PFSK-1 (cell line): ENCODE measurements at regions not wholly inside any gene's neighbourhood (a gene's known extent, or its start where the extent isn't known, plus 50 kb on each side); places are given as distances from the start of the nearest gene placed in this dataset.

ENCODE experiments used
- FOXP2 ChIP-seq: optimal IDR thresholded peaks from 2 replicates; pipeline ENCODE3; 2011; ENCODE audit warnings: borderline replicate concordance, control low read depth, inconsistent platforms; ENCODE audit not compliant: insufficient read depth; ENCODE audit errors: extremely low read length, extremely low read depth
- POLR2AphosphoS5 ChIP-seq: IDR thresholded peaks from 2 replicates; pipeline ENCODE4 v1.6.1; 2012; ENCODE audit warnings: low read depth, mild to moderate bottlenecking, control low read depth, low read length, moderate library complexity
- SIN3A ChIP-seq: IDR thresholded peaks from 2 replicates; pipeline ENCODE4 v1.6.1; 2012; ENCODE audit warnings: mild to moderate bottlenecking, low read length, moderate library complexity, borderline replicate concordance; ENCODE audit not compliant: insufficient read depth
- TAF1 ChIP-seq: IDR thresholded peaks from 2 replicates; pipeline ENCODE4 v1.6.1; 2012; ENCODE audit warnings: low read length, control low read depth, borderline replicate concordance; ENCODE audit not compliant: insufficient read depth
- TF ChIP-seq, protein P1 (sequence below), 2 experiments: IDR thresholded peaks; 2 replicates each; pipeline versions ENCODE4 v1.6.1 to v1.8.0; 2011 to 2012; ENCODE audit warnings: low read depth in 2 of 2, low read length in 2 of 2, control low read depth in 1 of 2, inconsistent platforms in 1 of 2, mild to moderate bottlenecking in 1 of 2, moderate library complexity in 1 of 2; ENCODE audit not compliant: insufficient read depth in 1 of 2

DNA sequence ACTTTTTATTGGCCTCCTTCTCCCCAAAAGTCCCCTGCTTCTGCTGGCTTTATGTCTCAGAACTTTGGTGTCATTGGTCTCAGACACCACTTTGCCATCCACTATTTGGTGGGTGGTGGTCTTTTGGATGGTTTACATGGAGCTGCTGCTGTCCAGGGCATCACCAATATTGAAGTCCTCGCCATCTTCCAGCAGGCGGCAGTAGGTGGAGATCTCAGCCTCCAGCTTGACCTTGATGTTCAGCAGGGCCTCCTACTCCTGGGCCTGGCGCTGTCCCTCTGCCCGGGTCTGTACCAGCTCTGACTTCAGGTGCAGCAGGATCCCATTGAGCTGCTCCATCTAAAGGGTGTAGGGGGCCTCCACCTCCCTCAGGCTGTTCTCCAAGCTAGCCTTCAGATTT, 148.4 kb upstream of the FOXA2 start:
- TF ChIP-seq, protein P1, sequence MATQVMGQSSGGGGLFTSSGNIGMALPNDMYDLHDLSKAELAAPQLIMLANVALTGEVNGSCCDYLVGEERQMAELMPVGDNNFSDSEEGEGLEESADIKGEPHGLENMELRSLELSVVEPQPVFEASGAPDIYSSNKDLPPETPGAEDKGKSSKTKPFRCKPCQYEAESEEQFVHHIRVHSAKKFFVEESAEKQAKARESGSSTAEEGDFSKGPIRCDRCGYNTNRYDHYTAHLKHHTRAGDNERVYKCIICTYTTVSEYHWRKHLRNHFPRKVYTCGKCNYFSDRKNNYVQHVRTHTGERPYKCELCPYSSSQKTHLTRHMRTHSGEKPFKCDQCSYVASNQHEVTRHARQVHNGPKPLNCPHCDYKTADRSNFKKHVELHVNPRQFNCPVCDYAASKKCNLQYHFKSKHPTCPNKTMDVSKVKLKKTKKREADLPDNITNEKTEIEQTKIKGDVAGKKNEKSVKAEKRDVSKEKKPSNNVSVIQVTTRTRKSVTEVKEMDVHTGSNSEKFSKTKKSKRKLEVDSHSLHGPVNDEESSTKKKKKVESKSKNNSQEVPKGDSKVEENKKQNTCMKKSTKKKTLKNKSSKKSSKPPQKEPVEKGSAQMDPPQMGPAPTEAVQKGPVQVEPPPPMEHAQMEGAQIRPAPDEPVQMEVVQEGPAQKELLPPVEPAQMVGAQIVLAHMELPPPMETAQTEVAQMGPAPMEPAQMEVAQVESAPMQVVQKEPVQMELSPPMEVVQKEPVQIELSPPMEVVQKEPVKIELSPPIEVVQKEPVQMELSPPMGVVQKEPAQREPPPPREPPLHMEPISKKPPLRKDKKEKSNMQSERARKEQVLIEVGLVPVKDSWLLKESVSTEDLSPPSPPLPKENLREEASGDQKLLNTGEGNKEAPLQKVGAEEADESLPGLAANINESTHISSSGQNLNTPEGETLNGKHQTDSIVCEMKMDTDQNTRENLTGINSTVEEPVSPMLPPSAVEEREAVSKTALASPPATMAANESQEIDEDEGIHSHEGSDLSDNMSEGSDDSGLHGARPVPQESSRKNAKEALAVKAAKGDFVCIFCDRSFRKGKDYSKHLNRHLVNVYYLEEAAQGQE (IDR thresholded peaks at IDR 0.05; ENCODE audit: insufficient read depth in 1 of 2, low read depth in 2 of 2, low read length in 2 of 2), result no peak
- TF ChIP-seq TAF1, result no peak
- TF ChIP-seq SIN3A, result no peak

DNA sequence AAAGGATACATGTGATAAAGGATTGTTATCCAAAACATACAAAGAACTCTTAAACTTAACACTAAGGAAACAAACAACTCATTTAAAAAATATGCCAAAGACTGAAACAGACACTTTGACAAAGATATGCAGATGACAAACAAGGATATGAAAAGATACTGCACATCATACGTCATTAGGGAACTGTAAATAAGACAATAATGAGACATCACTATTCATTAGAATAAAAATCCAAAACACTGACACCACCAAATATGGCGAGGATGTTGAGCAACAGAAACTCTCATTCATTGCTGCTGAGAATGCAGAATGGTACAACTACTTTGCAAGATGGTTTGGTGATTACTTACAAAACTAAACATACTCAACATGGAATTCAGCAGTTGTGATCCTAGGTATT, 156.5 kb upstream of the FOXA2 start:
- TF ChIP-seq FOXP2 (no peak), POLR2AphosphoS5 (no peak), SIN3A (no peak), TAF1 (no peak)
- TF ChIP-seq, protein P1 (IDR thresholded peaks at IDR 0.05; ENCODE audit: insufficient read depth in 1 of 2, low read depth in 2 of 2, low read length in 2 of 2), result no peak

DNA sequence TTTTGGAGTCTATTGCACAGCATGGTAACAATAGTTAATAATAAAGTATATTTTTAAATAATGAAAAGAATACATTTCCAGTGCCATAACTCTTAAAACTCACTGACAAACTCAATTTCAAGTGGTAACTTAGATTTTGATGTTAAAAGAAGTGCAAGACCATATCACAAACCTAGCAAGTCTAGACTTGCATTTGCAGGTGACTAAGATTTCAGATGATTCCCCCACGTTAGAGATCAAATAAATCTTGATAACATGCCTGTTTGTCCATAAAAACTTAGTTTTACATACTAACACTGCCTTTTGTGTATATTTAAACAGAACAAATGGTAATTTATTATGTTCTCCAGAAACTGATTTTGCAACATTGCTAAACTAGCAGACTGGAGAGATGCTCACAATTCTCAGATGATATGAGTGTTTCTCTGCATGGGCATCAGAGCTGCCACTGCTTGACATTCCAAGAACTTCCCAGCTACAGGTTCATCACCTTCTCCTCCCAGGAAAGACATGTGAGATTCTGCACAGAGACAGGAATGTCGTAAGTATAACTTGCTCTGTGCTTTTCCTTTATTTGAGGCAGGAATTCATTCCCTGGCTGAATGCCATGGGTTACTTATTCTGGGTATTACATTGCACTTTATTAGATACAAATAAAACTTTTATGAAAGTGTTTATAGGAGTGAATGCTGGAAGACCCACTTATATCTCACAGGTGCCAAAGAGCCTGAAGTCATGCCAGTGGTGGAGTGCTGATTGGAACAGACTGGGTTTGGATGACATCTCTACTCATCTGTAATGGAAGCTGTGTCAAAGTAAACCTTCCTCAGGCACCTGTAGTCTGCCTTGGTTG, 160.2 kb upstream of the FOXA2 start:
- TF ChIP-seq SIN3A (no peak), FOXP2 (no peak), POLR2AphosphoS5 (no peak), TAF1 (no peak)
- TF ChIP-seq, protein P1 (IDR thresholded peaks at IDR 0.05; ENCODE audit: insufficient read depth in 1 of 2, low read depth in 2 of 2, low read length in 2 of 2), result no peak

DNA sequence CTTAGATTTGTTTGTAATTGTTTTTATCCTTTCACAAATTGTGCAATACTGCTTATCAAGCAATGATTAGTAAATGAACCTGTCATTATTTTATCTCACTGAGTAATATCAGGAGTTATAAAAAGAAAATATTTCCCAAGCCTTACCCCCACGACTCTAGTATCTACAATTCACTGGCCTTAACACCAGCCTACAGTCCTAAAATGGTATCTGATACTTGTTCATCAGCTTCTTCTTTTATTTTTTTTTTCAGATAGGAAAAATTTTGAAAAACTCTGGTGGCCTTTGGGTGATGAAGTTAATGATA, 160.8 kb upstream of the FOXA2 start:
- TF ChIP-seq FOXP2 (no peak), POLR2AphosphoS5 (no peak), SIN3A (no peak), TAF1 (no peak)

DNA sequence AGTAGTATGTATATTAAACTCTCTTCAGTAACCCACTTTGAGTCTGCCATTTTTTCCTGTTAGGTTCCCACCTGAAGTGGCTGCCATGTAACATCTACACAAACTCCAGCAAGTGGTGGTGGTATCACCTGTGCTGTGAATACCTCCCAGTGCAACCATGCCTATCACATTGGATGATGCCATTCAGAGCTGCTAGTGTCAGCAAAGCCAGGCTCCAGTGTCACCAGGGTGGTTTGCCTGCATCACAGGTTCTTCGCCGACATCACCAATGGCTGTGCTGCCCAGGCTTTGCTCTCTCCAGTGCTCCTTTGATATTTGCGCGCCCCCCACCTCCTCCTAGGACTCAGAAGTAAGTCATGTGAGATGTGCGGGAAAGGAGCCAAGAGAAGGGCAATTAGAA, 162.6 kb upstream of the FOXA2 start:
- TF ChIP-seq POLR2AphosphoS5 (no peak), TAF1 (no peak), FOXP2 (no peak), SIN3A (no peak)
- TF ChIP-seq, protein P1 (IDR thresholded peaks at IDR 0.05; ENCODE audit: insufficient read depth in 1 of 2, low read depth in 2 of 2, low read length in 2 of 2), result no peak
